GM12878 (cell line): ENCODE measurements at regions not wholly inside any gene's neighbourhood (a gene's known extent, or its start where the extent isn't known, plus 50 kb on each side); places are given as distances from the start of the nearest gene placed in this dataset.

Experiments
- ATAC-seq: fragments of 200-7000 bp; cut with Tn5 transposase; 3 replicates; pipeline ENCODE4 v1.9.1; 2020; ENCODE audit warnings: mild to moderate bottlenecking, moderate library complexity
- BruUV-seq: library from RNA; stranded (reverse); fragments of 400-500 nt; replicated peaks from 2 replicates; lab custom pipeline; 2021; lab: Mats Ljungman, UMichigan
- CTCF ChIA-PET: fragments of 300-600 bp; sonication (Branson Sonifier 250); formaldehyde crosslinking; extraction: SDS; loops from one replicate; lab custom pipeline; 2021; ENCODE audit warnings: inconsistent platforms; lab: Yijun Ruan, JAX
- POLR2A ChIA-PET: fragments of 350-600 bp; formaldehyde crosslinking; extraction: SDS; loops from one replicate; lab custom pipeline; 2021; ENCODE audit warnings: inconsistent platforms; lab: Charles Lee
- RAD21 ChIA-PET: fragments of 300-600 bp; sonication (Branson Sonifier 250); formaldehyde crosslinking; loops from one replicate; lab custom pipeline; 2023; ENCODE audit warnings: antibody characterized with exemption; ENCODE audit not compliant: unreplicated experiment; lab: Charles Lee
- SMC1A ChIA-PET: fragments of 300-600 bp; sonication (Branson Sonifier 250); formaldehyde crosslinking; loops from one replicate; lab custom pipeline; 2023; ENCODE audit not compliant: unreplicated experiment, uncharacterized antibody; lab: Charles Lee
- DNase-seq: peaks from one replicate; pipeline ENCODE4 v3.0.0-alpha.2; 2011; ENCODE audit warnings: low read depth, low spot score
- FAIRE-seq: peaks from 3 replicates; lab custom pipeline; 2011; peaks lifted over from hg19 to GRCh38; lab: Jason Lieb, UNC
- H2AFZ ChIP-seq: 2 replicates; pipeline ENCODE4 v1.6.0; 2011; ENCODE audit warnings: low read depth, low read length, control low read depth; ENCODE audit not compliant: control insufficient read depth
- H3K27ac ChIP-seq: 2 replicates; pipeline ENCODE4 v1.5.1; 2011; ENCODE audit warnings: control low read depth; ENCODE audit not compliant: control insufficient read depth, insufficient read depth
- H3K27me3 ChIP-seq, 2 experiments: replicated peaks in 1 of 2; 2 replicates each; pipeline versions ENCODE4 v1.6.0 to v1.6.1; 2011; ENCODE audit warnings: low read length in 1 of 2; ENCODE audit not compliant: control insufficient read depth in 2 of 2, insufficient read depth in 2 of 2
- H3K36me3 ChIP-seq, 2 experiments: 2 replicates each; pipeline ENCODE4 v1.5.1; 2011; ENCODE audit warnings: low read length in 1 of 2; ENCODE audit not compliant: control insufficient read depth in 2 of 2, insufficient read depth in 2 of 2
- H3K4me1 ChIP-seq: 2 replicates; pipeline ENCODE4 v1.6.1; 2011; ENCODE audit warnings: mild to moderate bottlenecking, low read length, moderate library complexity, mixed read lengths; ENCODE audit not compliant: control insufficient read depth, insufficient read depth
- H3K4me2 ChIP-seq: 2 replicates; pipeline ENCODE4 v1.6.0; 2011; ENCODE audit warnings: control low read depth; ENCODE audit not compliant: control insufficient read depth, insufficient read depth
- H3K4me3 ChIP-seq: fragments of 200-600 bp; sonication (generic); 2 replicates; pipeline ENCODE4 v1.5.1; 2016
- H3K79me2 ChIP-seq: 2 replicates; pipeline ENCODE4 v1.6.0; 2011; ENCODE audit warnings: low read length; ENCODE audit not compliant: control insufficient read depth, insufficient read depth
- H3K9ac ChIP-seq: 2 replicates; pipeline ENCODE4 v1.8.0; 2011; ENCODE audit warnings: low read length, control low read depth, mixed read lengths; ENCODE audit not compliant: control insufficient read depth, insufficient read depth
- H3K9me3 ChIP-seq: replicated peaks from 3 replicates; pipeline ENCODE4 v1.5.1; 2011; ENCODE audit warnings: mild to moderate bottlenecking, low read length; ENCODE audit not compliant: control insufficient read depth, insufficient read depth
- H4K20me1 ChIP-seq: 2 replicates; pipeline ENCODE4 v1.6.0; 2011; ENCODE audit not compliant: control insufficient read depth, insufficient read depth
- BHLHE40 ChIP-seq, 2 experiments: fragments of 450-650 bp in 1 of 2; IDR thresholded peaks; 2 replicates each; pipeline ENCODE4 v1.6.1; 2011 to 2017; ENCODE audit warnings: low read depth in 2 of 2, borderline replicate concordance in 1 of 2, improper control_type of control experiment in 1 of 2, low read length in 1 of 2, mild to moderate bottlenecking in 1 of 2
- CBX3 ChIP-seq: fragments of 200-600 bp; sonication (generic); IDR thresholded peaks from 2 replicates; pipeline ENCODE4 v1.6.1; 2016; ENCODE audit warnings: low read depth, borderline replicate concordance
- KLF5 ChIP-seq: fragments of 450-650 bp; IDR thresholded peaks from 2 replicates; pipeline ENCODE4 v1.6.1; 2014; ENCODE audit warnings: mild to moderate bottlenecking; ENCODE audit not compliant: partially characterized antibody
- MXI1 ChIP-seq: fragments of 150-350 bp; IDR thresholded peaks from 2 replicates; pipeline ENCODE4 v1.6.1; 2011; ENCODE audit warnings: low read depth, mild to moderate bottlenecking, inconsistent platforms, low read length, improper control_type of control experiment
- MYC ChIP-seq: IDR thresholded peaks from 2 replicates; pipeline ENCODE4 v1.6.1; 2011; ENCODE audit warnings: mild to moderate bottlenecking, low read length, moderate library complexity, inconsistent platforms; ENCODE audit not compliant: insufficient read depth, insufficient replicate concordance, insufficient read length, severe bottlenecking
- NFIC ChIP-seq: IDR thresholded peaks from 2 replicates; pipeline ENCODE4 v1.6.1; 2012; ENCODE audit warnings: low read depth, mild to moderate bottlenecking, inconsistent platforms, low read length, moderate library complexity
- PAX5 ChIP-seq: IDR thresholded peaks from 2 replicates; pipeline ENCODE4 v1.6.1; 2011; ENCODE audit warnings: low read depth, low read length, borderline replicate concordance
- PAX8 ChIP-seq: fragments of 450-650 bp; IDR thresholded peaks from 2 replicates; pipeline ENCODE4 v1.6.1; 2017; ENCODE audit warnings: mild to moderate bottlenecking, moderate library complexity
- POLR2AphosphoS2 ChIP-seq: IDR thresholded peaks from 2 replicates; pipeline ENCODE4 v1.6.1; 2011; ENCODE audit warnings: low read depth, mild to moderate bottlenecking, low read length, improper control_type of control experiment, moderate library complexity
- POLR2AphosphoS5 ChIP-seq: IDR thresholded peaks from 2 replicates; pipeline ENCODE4 v1.6.1; 2011; ENCODE audit warnings: mild to moderate bottlenecking, low read length, inconsistent platforms
- SKIL ChIP-seq: fragments of 450-650 bp; IDR thresholded peaks from 2 replicates; pipeline ENCODE4 v1.6.1; 2017; ENCODE audit warnings: mild to moderate bottlenecking, low read depth, inconsistent platforms; ENCODE audit not compliant: poor library complexity, severe bottlenecking
- SREBF1 ChIP-seq: IDR thresholded peaks from 2 replicates; pipeline ENCODE4 v1.6.1; 2012; ENCODE audit warnings: mild to moderate bottlenecking, low read length
- TAF1 ChIP-seq: IDR thresholded peaks from 2 replicates; pipeline ENCODE4 v1.6.1; 2011; ENCODE audit warnings: mild to moderate bottlenecking, low read depth, low read length, borderline replicate concordance
- ZBED1 ChIP-seq: IDR thresholded peaks from 2 replicates; pipeline ENCODE4 v1.6.1; 2016; ENCODE audit warnings: borderline replicate concordance
- WGBS: methylation state at CpG from one replicate; pipeline ENCODE4 v1.1.6; 2016; ENCODE audit warnings: low lambda C conversion rate; ENCODE audit not compliant: insufficient replicate concordance, insufficient coverage; ENCODE audit errors: missing lambda C conversion rate; 5-methylcytosine and 5-hydroxymethylcytosine counted together
- in situ Hi-C: fragments of 300-500 bp; cut with MboI; formaldehyde crosslinking; loops from 9 replicates; pipeline ENCODE4 v1.14.3; 2018; ENCODE audit warnings: mixed read lengths
- intact Hi-C: fragments of 100-400 bp; cut with micrococcal nuclease; formaldehyde crosslinking; loops from one replicate; pipeline ENCODE4 v1.14.2; 2022; ENCODE audit not compliant: unreplicated experiment
- TF ChIP-seq, protein P1 (sequence below): fragments of 450-650 bp; IDR thresholded peaks from 2 replicates; pipeline ENCODE4 v1.6.1; 2016; ENCODE audit warnings: mild to moderate bottlenecking
- TF ChIP-seq, protein P2 (sequence below): fragments of 450-650 bp; IDR thresholded peaks from 2 replicates; pipeline ENCODE4 v1.6.1; 2016; ENCODE audit warnings: mild to moderate bottlenecking
- TF ChIP-seq, protein P3 (sequence below): fragments of 450-650 bp; IDR thresholded peaks from 2 replicates; pipeline ENCODE4 v1.6.1; 2014; ENCODE audit warnings: mild to moderate bottlenecking

- TF ChIP-seq BHLHE40 (IDR thresholded peaks at IDR 0.05; ENCODE audit: borderline replicate concordance in 1 of 2, low read depth in 2 of 2, low read length in 1 of 2) (no peak), MXI1 (no peak), CBX3 (no peak), POLR2AphosphoS2 (no peak), NFIC (no peak)
- TF ChIP-seq, protein P1, sequence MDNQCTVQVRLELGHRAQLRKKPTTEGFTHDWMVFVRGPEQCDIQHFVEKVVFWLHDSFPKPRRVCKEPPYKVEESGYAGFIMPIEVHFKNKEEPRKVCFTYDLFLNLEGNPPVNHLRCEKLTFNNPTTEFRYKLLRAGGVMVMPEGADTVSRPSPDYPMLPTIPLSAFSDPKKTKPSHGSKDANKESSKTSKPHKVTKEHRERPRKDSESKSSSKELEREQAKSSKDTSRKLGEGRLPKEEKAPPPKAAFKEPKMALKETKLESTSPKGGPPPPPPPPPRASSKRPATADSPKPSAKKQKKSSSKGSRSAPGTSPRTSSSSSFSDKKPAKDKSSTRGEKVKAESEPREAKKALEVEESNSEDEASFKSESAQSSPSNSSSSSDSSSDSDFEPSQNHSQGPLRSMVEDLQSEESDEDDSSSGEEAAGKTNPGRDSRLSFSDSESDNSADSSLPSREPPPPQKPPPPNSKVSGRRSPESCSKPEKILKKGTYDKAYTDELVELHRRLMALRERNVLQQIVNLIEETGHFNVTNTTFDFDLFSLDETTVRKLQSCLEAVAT, result no peak
These were observed 123.3 kb upstream of the B3GAT1 start (continued) for GRCh38 chr11:134535029-134536025.

- Histone ChIP-seq H3K9ac (no peak overlapping the region), H3K9me3 (no peaks in the 10 kb centered on the region), H4K20me1 (no peaks in the 10 kb centered on the region), H3K27me3 (peaks cover 0 to 4% of the 10 kb centered on the region in 2 experiments; a peak in 2 of 4 replicates), H3K27ac (no peak overlapping the region), H3K36me3 (no peaks in the 10 kb centered on the region), H3K4me1 (no peaks in the 10 kb centered on the region), H2AFZ (no peak overlapping the region), H3K79me2 (no peaks in the 10 kb centered on the region), H3K4me2 (no peak overlapping the region), H3K4me3 (no peak overlapping the region)
- DNase-seq (no peak), ATAC-seq (no peak), FAIRE-seq (no peak)
- CTCF ChIA-PET, result no interaction called here
- SMC1A ChIA-PET, result no interaction called here
- intact Hi-C loops (no loop called here), in situ Hi-C loops (no loop called here)
- RAD21 ChIA-PET, result no interaction called here
- WGBS, result 58% methylated on average over 6 of the region's 7 CpGs
- POLR2A ChIA-PET, result no interaction called here
- BruUV-seq, result no TSS peak
- TF ChIP-seq, protein P2, sequence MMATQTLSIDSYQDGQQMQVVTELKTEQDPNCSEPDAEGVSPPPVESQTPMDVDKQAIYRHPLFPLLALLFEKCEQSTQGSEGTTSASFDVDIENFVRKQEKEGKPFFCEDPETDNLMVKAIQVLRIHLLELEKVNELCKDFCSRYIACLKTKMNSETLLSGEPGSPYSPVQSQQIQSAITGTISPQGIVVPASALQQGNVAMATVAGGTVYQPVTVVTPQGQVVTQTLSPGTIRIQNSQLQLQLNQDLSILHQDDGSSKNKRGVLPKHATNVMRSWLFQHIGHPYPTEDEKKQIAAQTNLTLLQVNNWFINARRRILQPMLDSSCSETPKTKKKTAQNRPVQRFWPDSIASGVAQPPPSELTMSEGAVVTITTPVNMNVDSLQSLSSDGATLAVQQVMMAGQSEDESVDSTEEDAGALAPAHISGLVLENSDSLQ, result no peak
- TF ChIP-seq SREBF1 (no peak), PAX8 (no peak), MYC (no peak), ZBED1 (no peak), SKIL (no peak), PAX5 (no peak), TAF1 (no peak), KLF5 (no peak), POLR2AphosphoS5 (no peak)
- TF ChIP-seq, protein P3, sequence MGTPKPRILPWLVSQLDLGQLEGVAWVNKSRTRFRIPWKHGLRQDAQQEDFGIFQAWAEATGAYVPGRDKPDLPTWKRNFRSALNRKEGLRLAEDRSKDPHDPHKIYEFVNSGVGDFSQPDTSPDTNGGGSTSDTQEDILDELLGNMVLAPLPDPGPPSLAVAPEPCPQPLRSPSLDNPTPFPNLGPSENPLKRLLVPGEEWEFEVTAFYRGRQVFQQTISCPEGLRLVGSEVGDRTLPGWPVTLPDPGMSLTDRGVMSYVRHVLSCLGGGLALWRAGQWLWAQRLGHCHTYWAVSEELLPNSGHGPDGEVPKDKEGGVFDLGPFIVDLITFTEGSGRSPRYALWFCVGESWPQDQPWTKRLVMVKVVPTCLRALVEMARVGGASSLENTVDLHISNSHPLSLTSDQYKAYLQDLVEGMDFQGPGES, result no peak
These were observed 121.5 kb upstream of the B3GAT1 start for GRCh38 chr11:134533511-134533910.
